Esophagus muscularis mucosa (tissue), 4 donors: ENCODE measurements at regions not wholly inside any gene's neighbourhood (a gene's known extent, or its start where the extent isn't known, plus 50 kb on each side); places are given as distances from the start of the nearest gene placed in this dataset.

Experiments used
- DNase-seq: peaks from one replicate; pipeline ENCODE4 v3.0.0-alpha.2; 2017; ENCODE audit errors: extremely low spot score
- H3K27ac ChIP-seq, 4 donors: fragments of 200-600 bp; sonication (generic); replicated peaks in 1 of 4; 1 replicate in 3 of 4; 2 replicates in 1 of 4; pipeline ENCODE4 v1.5.1; 2016 to 2019; ENCODE audit warnings: mild to moderate bottlenecking in 1 of 4
- H3K27me3 ChIP-seq, 4 donors: fragments of 200-600 bp; sonication (generic); one replicate each; pipeline versions ENCODE4 v1.5.1 to v1.6.0; 2016 to 2019
- H3K36me3 ChIP-seq, 4 donors: fragments of 200-600 bp; sonication (generic); one replicate each; pipeline ENCODE4 v1.5.1; 2016 to 2019
- H3K4me1 ChIP-seq, 4 donors: fragments of 200-600 bp; sonication (generic); one replicate each; pipeline ENCODE4 v1.5.1; 2016 to 2019
- H3K4me3 ChIP-seq, 4 donors: fragments of 200-600 bp; sonication (generic); 1 replicate in 2 of 4; 2 replicates in 2 of 4; pipeline ENCODE4 v1.5.1; 2016 to 2019; ENCODE audit warnings: mild to moderate bottlenecking in 4 of 4, moderate library complexity in 1 of 4
- H3K9me3 ChIP-seq, 4 donors: fragments of 200-600 bp; sonication (generic); 1 replicate in 3 of 4; 2 replicates in 1 of 4; pipeline ENCODE4 v1.5.1; 2016 to 2019
- EP300 ChIP-seq: sonication (generic); formaldehyde crosslinking; IDR thresholded peaks from one replicate; pipeline ENCODE4 v1.6.1; 2017; ENCODE audit warnings: antibody characterized with exemption
- POLR2A ChIP-seq: fragments of 450-650 bp; IDR thresholded peaks from one replicate; pipeline ENCODE4 v1.6.1; 2017; ENCODE audit warnings: antibody characterized with exemption, moderate library complexity, mild to moderate bottlenecking, low read depth
- POLR2AphosphoS5 ChIP-seq, 2 donors: sonication (generic); formaldehyde crosslinking; IDR thresholded peaks; one replicate each; pipeline ENCODE4 v1.6.1; 2017; ENCODE audit warnings: antibody characterized with exemption in 2 of 2
- WGBS: methylation state at CpG from one replicate; pipeline ENCODE4 v1.1.5; 2018; 5-methylcytosine and 5-hydroxymethylcytosine counted together
- intact Hi-C: fragments of 100-400 bp; cut with DNase I; formaldehyde crosslinking; loops from one replicate; pipeline ENCODE4 v1.15.1; 2023
- TF ChIP-seq, protein P1 (sequence below), 3 experiments: fragments of 200-600 bp in 2 of 3; fragments of 450-650 bp in 1 of 3; sonication (generic) in 2 of 3; IDR thresholded peaks; one replicate each; pipeline ENCODE4 v1.5.1; 2017 to 2019; ENCODE audit warnings: antibody characterized with exemption in 3 of 3, mild to moderate bottlenecking in 2 of 3, moderate library complexity in 1 of 3

DNA sequence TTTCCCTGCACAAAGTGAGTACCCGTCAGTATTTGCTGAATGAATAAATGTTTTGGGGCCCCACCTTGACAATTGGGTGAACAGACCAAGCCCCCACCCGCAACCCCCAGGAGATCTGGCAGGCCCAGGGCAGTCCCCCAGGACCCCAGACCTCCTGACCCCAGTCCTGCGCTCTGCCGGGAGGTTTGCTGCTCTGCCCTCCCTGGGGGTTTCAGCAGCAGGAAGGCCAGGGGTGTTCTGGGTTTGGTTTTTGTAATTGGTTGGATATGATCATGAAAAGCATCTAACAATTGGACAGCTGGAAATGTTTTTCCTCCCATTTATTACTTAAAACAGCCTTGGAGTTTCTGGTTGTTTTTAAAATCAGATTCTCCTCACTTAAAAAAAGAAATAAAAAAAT lies 193.8 kb downstream of the URI1 start:
- Histone ChIP-seq H3K9me3 (no peaks in the 10 kb centered on the region), H3K36me3 (no peaks in the 10 kb centered on the region), H3K27me3 (peaks cover 0 to 14% (median 0%) of the 10 kb centered on the region in 4 donors), H3K27ac (no peak overlapping the region), H3K4me3 (no peak overlapping the region), H3K4me1 (no peaks in the 10 kb centered on the region)
- intact Hi-C loops, result no loop called here
- WGBS, result 68% methylated on average over 4 of the region's 4 CpGs
- no peak for TF ChIP-seq POLR2AphosphoS5 (IDR thresholded peaks at IDR 0.05)
- TF ChIP-seq, protein P1, sequence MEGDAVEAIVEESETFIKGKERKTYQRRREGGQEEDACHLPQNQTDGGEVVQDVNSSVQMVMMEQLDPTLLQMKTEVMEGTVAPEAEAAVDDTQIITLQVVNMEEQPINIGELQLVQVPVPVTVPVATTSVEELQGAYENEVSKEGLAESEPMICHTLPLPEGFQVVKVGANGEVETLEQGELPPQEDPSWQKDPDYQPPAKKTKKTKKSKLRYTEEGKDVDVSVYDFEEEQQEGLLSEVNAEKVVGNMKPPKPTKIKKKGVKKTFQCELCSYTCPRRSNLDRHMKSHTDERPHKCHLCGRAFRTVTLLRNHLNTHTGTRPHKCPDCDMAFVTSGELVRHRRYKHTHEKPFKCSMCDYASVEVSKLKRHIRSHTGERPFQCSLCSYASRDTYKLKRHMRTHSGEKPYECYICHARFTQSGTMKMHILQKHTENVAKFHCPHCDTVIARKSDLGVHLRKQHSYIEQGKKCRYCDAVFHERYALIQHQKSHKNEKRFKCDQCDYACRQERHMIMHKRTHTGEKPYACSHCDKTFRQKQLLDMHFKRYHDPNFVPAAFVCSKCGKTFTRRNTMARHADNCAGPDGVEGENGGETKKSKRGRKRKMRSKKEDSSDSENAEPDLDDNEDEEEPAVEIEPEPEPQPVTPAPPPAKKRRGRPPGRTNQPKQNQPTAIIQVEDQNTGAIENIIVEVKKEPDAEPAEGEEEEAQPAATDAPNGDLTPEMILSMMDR (IDR thresholded peaks at IDR 0.05), result no peak
- no peak for TF ChIP-seq EP300
- no peak for TF ChIP-seq POLR2A
- DNase-seq, result no peak

DNA sequence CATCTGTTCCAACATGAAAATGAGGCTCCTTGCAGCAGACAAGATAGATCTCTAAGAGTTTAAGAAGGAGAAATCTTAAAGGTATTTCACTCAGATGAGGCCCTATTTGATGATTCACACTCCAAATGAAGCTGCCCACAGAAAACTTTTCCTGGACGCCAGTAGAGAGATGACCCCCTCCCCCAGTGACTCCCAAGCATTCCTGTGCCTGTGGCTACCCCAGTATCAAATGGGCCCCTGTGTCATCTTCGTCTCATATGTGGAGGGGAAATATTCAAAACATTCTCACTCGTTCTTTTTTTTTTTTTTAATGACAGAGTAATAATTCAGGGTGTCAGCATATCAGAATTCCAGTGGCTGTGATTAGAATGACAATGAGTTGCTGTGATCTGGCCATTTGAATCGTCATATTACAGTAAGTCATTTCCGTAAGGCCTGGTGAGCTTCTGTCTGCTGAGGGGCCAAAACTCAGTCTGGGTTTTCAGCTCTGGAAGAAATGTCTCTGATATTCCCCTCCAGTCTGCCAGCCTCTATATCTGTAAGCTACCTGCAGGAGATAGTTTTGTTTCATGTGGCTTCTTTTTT lies 194.7 kb downstream of the URI1 start:
- H3K4me1 ChIP-seq, result no peaks in the 10 kb centered on the region
- H3K27me3 ChIP-seq, result peaks cover 0 to 13% (median 0%) of the 10 kb centered on the region in 4 donors
- H3K9me3 ChIP-seq, result no peaks in the 10 kb centered on the region
- intact Hi-C loops, result no loop called here
- H3K36me3 ChIP-seq, result no peaks in the 10 kb centered on the region
- no peak overlapping the region for H3K27ac ChIP-seq
- DNase-seq, result no peak
- 66% methylated on average over 5 of the region's 5 CpGs for WGBS
- H3K4me3 ChIP-seq, result no peak overlapping the region
- TF ChIP-seq, protein P1 (IDR thresholded peaks at IDR 0.05), result no peak
- TF ChIP-seq POLR2A (no peak), EP300 (no peak), POLR2AphosphoS5 (IDR thresholded peaks at IDR 0.05) (no peak)

DNA sequence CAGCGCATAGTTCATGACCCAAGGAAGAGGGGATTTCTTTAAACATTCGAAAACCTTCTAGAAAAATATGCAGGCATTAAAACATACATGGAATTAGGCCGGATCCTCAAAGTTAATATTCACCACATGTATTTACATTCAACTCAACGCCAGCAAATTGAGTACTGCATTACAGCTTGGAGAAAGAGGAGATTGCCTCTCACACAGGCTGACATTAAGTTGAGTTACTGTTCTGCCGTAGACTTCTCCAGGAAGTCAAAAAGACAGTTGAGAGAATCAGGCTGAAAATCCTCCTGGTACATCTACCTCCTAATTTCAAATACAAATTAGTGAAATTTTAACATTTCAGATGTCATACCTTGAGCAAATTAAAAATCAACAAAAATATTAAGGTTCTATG lies 195.7 kb downstream of the URI1 start:
- 62% methylated on average over 5 of the region's 5 CpGs for WGBS
- no peak overlapping the region for H3K4me3 ChIP-seq
- no peak overlapping the region for H3K27ac ChIP-seq
- TF ChIP-seq POLR2A (no peak), POLR2AphosphoS5 (IDR thresholded peaks at IDR 0.05) (no peak), EP300 (no peak)
- TF ChIP-seq, protein P1 (IDR thresholded peaks at IDR 0.05), result no peak
- H3K36me3 ChIP-seq, result no peaks in the 10 kb centered on the region
- no peaks in the 10 kb centered on the region for H3K4me1 ChIP-seq
- no peak for DNase-seq
- peaks cover 0 to 5% (median 0%) of the 10 kb centered on the region in 4 donors for H3K27me3 ChIP-seq
- H3K9me3 ChIP-seq, result no peaks in the 10 kb centered on the region
- intact Hi-C loops, result no loop called here

DNA sequence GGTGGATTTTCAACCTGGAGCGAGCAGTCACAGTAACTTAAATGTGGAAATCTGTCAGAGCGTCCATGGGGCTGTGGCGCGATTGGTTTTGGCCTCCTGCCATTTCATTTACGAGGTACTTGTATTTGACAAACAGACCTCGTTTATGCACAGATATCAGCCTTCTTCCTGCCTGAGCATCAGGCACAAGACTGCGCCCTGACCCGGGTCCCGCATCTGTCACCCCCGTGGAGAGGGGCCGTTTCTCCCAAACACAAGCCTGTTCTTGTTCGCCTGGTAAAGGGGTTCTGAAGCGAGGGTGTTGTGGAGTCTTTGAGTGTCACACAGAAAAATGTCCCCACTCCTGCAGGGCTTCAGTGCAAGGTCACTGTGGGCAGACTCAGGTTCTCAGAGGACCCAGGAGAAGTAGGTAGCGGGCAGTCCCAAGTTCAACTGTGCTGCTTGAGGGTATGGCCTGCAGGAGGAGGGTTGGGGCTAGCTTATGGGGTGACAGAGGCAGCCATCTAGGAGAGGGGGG lies 202.3 kb downstream of the URI1 start:
- 82% methylated on average over 14 of the region's 14 CpGs for WGBS
- Histone ChIP-seq H3K36me3 (no peaks in the 10 kb centered on the region), H3K27me3 (peaks cover 0 to 16% (median 0%) of the 10 kb centered on the region in 4 donors), H3K4me1 (no peaks in the 10 kb centered on the region), H3K4me3 (no peak overlapping the region), H3K9me3 (no peaks in the 10 kb centered on the region), H3K27ac (no peak overlapping the region)
- intact Hi-C loops, result no loop called here
- TF ChIP-seq POLR2A, result no peak
- TF ChIP-seq POLR2AphosphoS5 (IDR thresholded peaks at IDR 0.05), result no peak
- TF ChIP-seq EP300, result no peak
- TF ChIP-seq, protein P1 (IDR thresholded peaks at IDR 0.05), result no peak
- DNase-seq, result no peak

DNA sequence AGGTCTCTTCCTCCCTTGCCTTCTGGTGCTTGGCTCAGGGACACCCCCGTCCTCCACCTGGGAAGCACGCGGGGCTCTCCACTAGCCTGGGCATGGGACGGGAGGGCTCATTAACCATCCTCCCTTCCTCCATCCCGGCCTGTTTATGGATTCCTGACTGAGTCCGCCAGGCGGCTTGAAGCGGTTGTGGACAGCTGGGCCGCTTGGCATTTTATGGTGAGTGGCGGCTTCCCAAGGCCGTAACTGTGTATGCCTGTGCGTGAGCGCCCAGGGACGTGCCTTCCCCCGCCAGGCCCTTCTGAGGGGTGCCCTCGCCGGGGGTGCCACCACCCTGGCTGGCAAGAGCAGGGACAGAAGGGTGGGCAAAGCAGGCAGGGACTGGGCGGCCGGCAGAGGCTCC lies 202.8 kb downstream of the URI1 start:
- WGBS, result 92% methylated on average over 14 of the region's 19 CpGs

More for the DNA sequence above, 202.8 kb downstream of the URI1 start:
- H3K36me3 ChIP-seq, result no peaks in the 10 kb centered on the region
- no peaks in the 10 kb centered on the region for H3K4me1 ChIP-seq
- intact Hi-C loops, result no loop called here
- H3K4me3 ChIP-seq, result no peak overlapping the region
- H3K27ac ChIP-seq, result no peak overlapping the region
- no peak for TF ChIP-seq POLR2AphosphoS5 (IDR thresholded peaks at IDR 0.05)
- TF ChIP-seq, protein P1 (IDR thresholded peaks at IDR 0.05), result no peak
- TF ChIP-seq POLR2A, result no peak
- H3K27me3 ChIP-seq, result peaks cover 0 to 20% (median 0%) of the 10 kb centered on the region in 4 donors
- DNase-seq, result no peak
- no peaks in the 10 kb centered on the region for H3K9me3 ChIP-seq
